ENCODE measurements at regions not wholly inside any gene's neighbourhood (a gene's known extent, or its start where the extent isn't known, plus 50 kb on each side); places are given as distances from the start of the nearest gene placed in this dataset.

GRCh38 chr5:10854506-10855277, 93.7 kb upstream of the DAP start:
- Histone ChIP-seq H3K27me3 (replicated peaks; ENCODE audit: insufficient read depth, low read depth, low read length, poor library complexity) (peaks cover 15% of the 10 kb centered on the region), H3K9me3 (ENCODE audit: low read depth, low read length, poor library complexity, severe bottlenecking) (no peaks in the 10 kb centered on the region), H3K27ac (ENCODE audit: low read depth, low read length, poor library complexity, severe bottlenecking) (no peak overlapping the region), H3K4me3 (ENCODE audit: low read depth, low read length, poor library complexity, severe bottlenecking) (no peak overlapping the region), H3K4me1 (ENCODE audit: insufficient read depth, low read length, poor library complexity, severe bottlenecking) (no peaks in the 10 kb centered on the region), H3K36me3 (ENCODE audit: insufficient read depth, low read length, poor library complexity, severe bottlenecking) (no peaks in the 10 kb centered on the region)
- BruUV-seq (replicated peaks), result no TSS peak
- no peak for TF ChIP-seq EZH2 (IDR thresholded peaks at IDR 0.05; ENCODE audit: borderline replicate concordance, low read depth, low read length, poor library complexity, severe bottlenecking)
- no peak for TF ChIP-seq CTCF (conservative IDR thresholded peaks at IDR 0.05; ENCODE audit: low read depth, low read length)
- intact Hi-C loops (cut with micrococcal nuclease; ENCODE audit: unreplicated experiment), result no loop called here
- ChIA-PET CTCF (no interaction called here), POLR2A (ENCODE audit: low non-redundant PET) (no interaction called here)
- DNase-seq (ENCODE audit: low spot score), result no peak

GRCh38 chr5:10853154-10853553, 92.1 kb upstream of the DAP start:
- no peaks in the 10 kb centered on the region for H3K4me1 ChIP-seq (ENCODE audit: insufficient read depth, low read length, poor library complexity, severe bottlenecking)
- BruUV-seq (replicated peaks), result no TSS peak
- no peak overlapping the region for H3K27ac ChIP-seq (ENCODE audit: low read depth, low read length, poor library complexity, severe bottlenecking)
- no peaks in the 10 kb centered on the region for H3K9me3 ChIP-seq (ENCODE audit: low read depth, low read length, poor library complexity, severe bottlenecking)
- no peak overlapping the region for H3K4me3 ChIP-seq (ENCODE audit: low read depth, low read length, poor library complexity, severe bottlenecking)
- ChIA-PET CTCF (no interaction called here), POLR2A (ENCODE audit: low non-redundant PET) (no interaction called here)
- H3K27me3 ChIP-seq (replicated peaks; ENCODE audit: insufficient read depth, low read depth, low read length, poor library complexity), result peaks cover 10% of the 10 kb centered on the region
- no peak for TF ChIP-seq EZH2 (IDR thresholded peaks at IDR 0.05; ENCODE audit: borderline replicate concordance, low read depth, low read length, poor library complexity, severe bottlenecking)
- DNase-seq (ENCODE audit: low spot score), result no peak
- intact Hi-C loops (cut with micrococcal nuclease; ENCODE audit: unreplicated experiment), result no loop called here
- no peaks in the 10 kb centered on the region for H3K36me3 ChIP-seq (ENCODE audit: insufficient read depth, low read length, poor library complexity, severe bottlenecking)

GRCh38 chr5:10849278-10849677, 88.2 kb upstream of the DAP start:
- Histone ChIP-seq H3K4me3 (ENCODE audit: low read depth, low read length, poor library complexity, severe bottlenecking) (no peak overlapping the region), H3K27me3 (replicated peaks; ENCODE audit: insufficient read depth, low read depth, low read length, poor library complexity) (peaks cover 5% of the 10 kb centered on the region), H3K4me1 (ENCODE audit: insufficient read depth, low read length, poor library complexity, severe bottlenecking) (no peaks in the 10 kb centered on the region), H3K27ac (ENCODE audit: low read depth, low read length, poor library complexity, severe bottlenecking) (no peak overlapping the region), H3K9me3 (ENCODE audit: low read depth, low read length, poor library complexity, severe bottlenecking) (no peaks in the 10 kb centered on the region), H3K36me3 (ENCODE audit: insufficient read depth, low read length, poor library complexity, severe bottlenecking) (no peaks in the 10 kb centered on the region)
- intact Hi-C loops (cut with micrococcal nuclease; ENCODE audit: unreplicated experiment), result no loop called here
- ChIA-PET CTCF (no interaction called here), POLR2A (ENCODE audit: low non-redundant PET) (no interaction called here)
- no peak for DNase-seq (ENCODE audit: low spot score)
- no TSS peak for BruUV-seq (replicated peaks)
- TF ChIP-seq CTCF (conservative IDR thresholded peaks at IDR 0.05; ENCODE audit: low read depth, low read length), result no peak
- TF ChIP-seq EZH2 (IDR thresholded peaks at IDR 0.05; ENCODE audit: borderline replicate concordance, low read depth, low read length, poor library complexity, severe bottlenecking), result no peak

- ChIA-PET POLR2A (ENCODE audit: low non-redundant PET) (no interaction called here), CTCF (no interaction called here)
- H3K9me3 ChIP-seq (ENCODE audit: low read depth, low read length, poor library complexity, severe bottlenecking), result no peaks in the 10 kb centered on the region
- no peak overlapping the region for H3K27ac ChIP-seq (ENCODE audit: low read depth, low read length, poor library complexity, severe bottlenecking)
- no TSS peak for BruUV-seq (replicated peaks)
- H3K36me3 ChIP-seq (ENCODE audit: insufficient read depth, low read length, poor library complexity, severe bottlenecking), result no peaks in the 10 kb centered on the region
- H3K27me3 ChIP-seq (replicated peaks; ENCODE audit: insufficient read depth, low read depth, low read length, poor library complexity), result peaks cover 3% of the 10 kb centered on the region
- no peaks in the 10 kb centered on the region for H3K4me1 ChIP-seq (ENCODE audit: insufficient read depth, low read length, poor library complexity, severe bottlenecking)
- H3K4me3 ChIP-seq (ENCODE audit: low read depth, low read length, poor library complexity, severe bottlenecking), result no peak overlapping the region
- intact Hi-C loops (cut with micrococcal nuclease; ENCODE audit: unreplicated experiment), result no loop called here
- no peak for TF ChIP-seq EZH2 (IDR thresholded peaks at IDR 0.05; ENCODE audit: borderline replicate concordance, low read depth, low read length, poor library complexity, severe bottlenecking)
- TF ChIP-seq CTCF (conservative IDR thresholded peaks at IDR 0.05; ENCODE audit: low read depth, low read length), result no peak
- no peak for DNase-seq (ENCODE audit: low spot score)
These were observed 83.0 kb upstream of the DAP start for GRCh38 chr5:10844016-10844415.
